Bronchial epithelial cell (primary cell): ENCODE measurements at regions not wholly inside any gene's neighbourhood (a gene's known extent, or its start where the extent isn't known, plus 50 kb on each side); places are given as distances from the start of the nearest gene placed in this dataset.

ENCODE experiments used
- DNase-seq: peaks from one replicate; pipeline ENCODE4 v3.0.0-alpha.2; 2010; ENCODE audit warnings: low read depth
- FAIRE-seq: peaks from 2 replicates; lab custom pipeline; 2011; peaks lifted over from hg19 to GRCh38; lab: Jason Lieb, UNC
- H3K27me3 ChIP-seq: 2 replicates; pipeline ENCODE4 v1.5.1; 2011; ENCODE audit warnings: low read length; ENCODE audit not compliant: control insufficient read depth, insufficient read depth
- H3K36me3 ChIP-seq: 2 replicates; pipeline ENCODE4 v1.5.1; 2011; ENCODE audit warnings: low read length; ENCODE audit not compliant: control insufficient read depth, insufficient read depth
- H3K4me3 ChIP-seq: 2 replicates; pipeline ENCODE4 v1.5.1; 2011; ENCODE audit warnings: mild to moderate bottlenecking, low read depth, low read length, control low read depth
- CTCF ChIP-seq: IDR thresholded peaks from 2 replicates; pipeline ENCODE4 v1.5.1; 2011; ENCODE audit warnings: mild to moderate bottlenecking, moderate library complexity, low read length, control low read depth, inconsistent platforms; ENCODE audit not compliant: insufficient read depth, severe bottlenecking

GRCh38 chr20:16919841-16920240, 171.7 kb downstream of the OTOR start:
- TF ChIP-seq CTCF: no peak
- DNase-seq (no peak), FAIRE-seq (no peak)
- no peaks in the 10 kb centered on the region for H3K36me3 ChIP-seq
- H3K27me3 ChIP-seq: no peaks in the 10 kb centered on the region
- no peak overlapping the region for H3K4me3 ChIP-seq

GRCh38 chr20:16922834-16923233, 174.7 kb downstream of the OTOR start:
- Histone ChIP-seq H3K27me3 (no peaks in the 10 kb centered on the region), H3K4me3 (no peak overlapping the region), H3K36me3 (no peaks in the 10 kb centered on the region)
- DNase-seq: peak; percentile 85
- no peak for TF ChIP-seq CTCF
- no peak for FAIRE-seq

- Histone ChIP-seq H3K4me3 (no peak overlapping the region), H3K27me3 (no peaks in the 10 kb centered on the region), H3K36me3 (no peaks in the 10 kb centered on the region)
- DNase-seq (peak; percentile 25), FAIRE-seq (no peak)
- no peak for TF ChIP-seq CTCF
Observed at GRCh38 chr20:16926626-16927430, 178.7 kb downstream of the OTOR start.

- DNase-seq: peak; percentile 56
- H3K36me3 ChIP-seq: no peaks in the 10 kb centered on the region
- TF ChIP-seq CTCF: no peak
- H3K4me3 ChIP-seq: no peak overlapping the region
- FAIRE-seq: no peak
- no peaks in the 10 kb centered on the region for H3K27me3 ChIP-seq
Observed at GRCh38 chr20:16929756-16930155, 181.6 kb downstream of the OTOR start.

GRCh38 chr20:16930656-16931055, 182.5 kb downstream of the OTOR start:
- H3K27me3 ChIP-seq: no peaks in the 10 kb centered on the region
- no peak for TF ChIP-seq CTCF
- no peaks in the 10 kb centered on the region for H3K36me3 ChIP-seq
- DNase-seq (no peak), FAIRE-seq (no peak)
- no peak overlapping the region for H3K4me3 ChIP-seq

- no peak for TF ChIP-seq CTCF
- Histone ChIP-seq H3K4me3 (no peak overlapping the region), H3K27me3 (no peaks in the 10 kb centered on the region), H3K36me3 (no peaks in the 10 kb centered on the region)
- FAIRE-seq (no peak), DNase-seq (no peak)
Observed at GRCh38 chr20:16939051-16939450, 190.9 kb downstream of the OTOR start.
